ENCODE measurements at regions not wholly inside any gene's neighbourhood (a gene's known extent, or its start where the extent isn't known, plus 50 kb on each side); places are given as distances from the start of the nearest gene placed in this dataset.

DNA sequence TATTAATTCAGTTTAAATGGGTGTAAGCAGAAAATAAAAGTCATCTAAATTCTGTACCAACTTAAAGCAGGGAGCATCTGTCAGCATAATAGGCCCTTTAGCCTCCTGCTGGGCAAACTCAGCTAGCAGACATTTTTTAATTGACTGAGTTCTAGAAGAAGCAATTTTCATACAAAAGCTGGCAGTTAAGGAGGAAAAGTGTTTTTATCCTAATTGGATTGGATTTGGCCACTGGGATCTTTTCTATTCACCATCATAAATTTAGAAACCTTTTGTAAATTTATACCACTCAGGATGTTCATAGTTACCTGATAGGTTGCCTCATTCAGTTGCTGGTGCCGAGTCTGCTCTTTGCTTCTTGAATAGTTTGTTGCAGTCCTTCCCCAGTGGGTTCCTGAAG lies 262.7 kb upstream of the FSIP2 start:
- TF ChIP-seq POLR2A (IDR thresholded peaks at IDR 0.05), result no peak
- TF ChIP-seq, protein P1, sequence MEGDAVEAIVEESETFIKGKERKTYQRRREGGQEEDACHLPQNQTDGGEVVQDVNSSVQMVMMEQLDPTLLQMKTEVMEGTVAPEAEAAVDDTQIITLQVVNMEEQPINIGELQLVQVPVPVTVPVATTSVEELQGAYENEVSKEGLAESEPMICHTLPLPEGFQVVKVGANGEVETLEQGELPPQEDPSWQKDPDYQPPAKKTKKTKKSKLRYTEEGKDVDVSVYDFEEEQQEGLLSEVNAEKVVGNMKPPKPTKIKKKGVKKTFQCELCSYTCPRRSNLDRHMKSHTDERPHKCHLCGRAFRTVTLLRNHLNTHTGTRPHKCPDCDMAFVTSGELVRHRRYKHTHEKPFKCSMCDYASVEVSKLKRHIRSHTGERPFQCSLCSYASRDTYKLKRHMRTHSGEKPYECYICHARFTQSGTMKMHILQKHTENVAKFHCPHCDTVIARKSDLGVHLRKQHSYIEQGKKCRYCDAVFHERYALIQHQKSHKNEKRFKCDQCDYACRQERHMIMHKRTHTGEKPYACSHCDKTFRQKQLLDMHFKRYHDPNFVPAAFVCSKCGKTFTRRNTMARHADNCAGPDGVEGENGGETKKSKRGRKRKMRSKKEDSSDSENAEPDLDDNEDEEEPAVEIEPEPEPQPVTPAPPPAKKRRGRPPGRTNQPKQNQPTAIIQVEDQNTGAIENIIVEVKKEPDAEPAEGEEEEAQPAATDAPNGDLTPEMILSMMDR (IDR thresholded peaks at IDR 0.05), result no peak
- no peaks in the 10 kb centered on the region for H3K4me1 ChIP-seq
- no peaks in the 10 kb centered on the region for H3K36me3 ChIP-seq (replicated peaks in 1 of 2; ENCODE audit: insufficient read depth in 1 of 2, low read depth in 2 of 2)
- H3K27ac ChIP-seq, result no peak overlapping the region
- no peaks in the 10 kb centered on the region for H3K27me3 ChIP-seq
- H3K4me3 ChIP-seq, result no peak overlapping the region
- 38 to 59% methylated on average over 1 of the region's 1 CpG for WGBS, 2 donors
- no peak for DNase-seq
- no peaks in the 10 kb centered on the region for H3K9me3 ChIP-seq
- no peak for ATAC-seq
- intact Hi-C loops (cut with DNase I), result no loop called here

DNA sequence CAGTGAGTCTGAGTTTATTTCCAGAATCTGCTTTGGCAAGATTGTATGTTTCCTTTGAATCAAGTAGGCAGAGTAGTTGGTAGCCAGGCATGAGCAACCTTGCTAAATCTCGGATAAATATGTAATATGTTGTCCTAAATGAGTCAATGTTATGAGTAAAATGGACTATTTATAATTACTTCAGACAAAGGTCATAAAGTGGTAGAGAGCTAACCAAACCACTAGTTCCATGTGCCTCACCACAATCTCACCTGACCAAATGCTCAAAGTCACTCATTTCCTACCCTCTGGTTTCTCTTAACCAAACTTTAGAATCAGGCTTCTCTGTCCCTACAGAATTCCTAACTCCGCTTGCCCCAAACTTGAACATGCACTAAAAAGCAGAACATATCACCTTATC lies 261.2 kb upstream of the FSIP2 start:
- H3K27ac ChIP-seq, result no peak overlapping the region
- no peak overlapping the region for H3K4me3 ChIP-seq
- no peak for DNase-seq
- intact Hi-C loops (cut with DNase I), result no loop called here
- no peaks in the 10 kb centered on the region for H3K36me3 ChIP-seq (replicated peaks in 1 of 2; ENCODE audit: insufficient read depth in 1 of 2, low read depth in 2 of 2)
- H3K27me3 ChIP-seq, result no peaks in the 10 kb centered on the region
- ATAC-seq, result no peak
- no peaks in the 10 kb centered on the region for H3K9me3 ChIP-seq
- 70 to 77% methylated on average over 2 of the region's 2 CpGs for WGBS, 2 donors
- no peaks in the 10 kb centered on the region for H3K4me1 ChIP-seq
- no peak for TF ChIP-seq POLR2A (IDR thresholded peaks at IDR 0.05)

DNA sequence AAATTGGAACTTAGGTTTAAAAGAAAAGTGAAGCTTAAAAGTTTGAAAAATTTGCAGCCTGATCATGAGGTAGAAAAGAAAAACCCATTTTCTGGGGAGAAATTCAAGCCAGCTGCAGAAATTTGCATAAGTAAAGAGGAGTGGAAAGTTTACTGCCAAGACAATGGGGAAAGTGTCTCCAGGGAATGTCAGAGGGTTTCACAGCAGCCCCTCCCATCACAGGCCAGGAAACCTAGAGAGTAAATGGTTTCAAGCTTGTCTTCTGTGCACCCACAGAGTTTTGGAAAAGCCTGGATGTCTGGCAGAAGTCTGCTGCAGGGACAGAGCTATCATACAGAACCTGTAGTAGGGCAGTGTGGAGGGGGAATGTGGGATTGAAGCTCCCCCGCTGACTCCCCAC lies 254.0 kb upstream of the FSIP2 start:
- WGBS, 2 donors, result 89 to 93% methylated on average over 1 of the region's 1 CpG
- no peak overlapping the region for H3K27ac ChIP-seq
- no peaks in the 10 kb centered on the region for H3K27me3 ChIP-seq
- TF ChIP-seq, protein P1 (IDR thresholded peaks at IDR 0.05), result no peak
- no peak for TF ChIP-seq POLR2A (IDR thresholded peaks at IDR 0.05)
- intact Hi-C loops (cut with DNase I), result no loop called here
- H3K36me3 ChIP-seq (replicated peaks in 1 of 2; ENCODE audit: insufficient read depth in 1 of 2, low read depth in 2 of 2), result no peaks in the 10 kb centered on the region
- ATAC-seq, result no peak
- DNase-seq, result no peak
- H3K4me1 ChIP-seq, result no peaks in the 10 kb centered on the region
- H3K4me3 ChIP-seq, result no peak overlapping the region
- H3K9me3 ChIP-seq, result no peaks in the 10 kb centered on the region

DNA sequence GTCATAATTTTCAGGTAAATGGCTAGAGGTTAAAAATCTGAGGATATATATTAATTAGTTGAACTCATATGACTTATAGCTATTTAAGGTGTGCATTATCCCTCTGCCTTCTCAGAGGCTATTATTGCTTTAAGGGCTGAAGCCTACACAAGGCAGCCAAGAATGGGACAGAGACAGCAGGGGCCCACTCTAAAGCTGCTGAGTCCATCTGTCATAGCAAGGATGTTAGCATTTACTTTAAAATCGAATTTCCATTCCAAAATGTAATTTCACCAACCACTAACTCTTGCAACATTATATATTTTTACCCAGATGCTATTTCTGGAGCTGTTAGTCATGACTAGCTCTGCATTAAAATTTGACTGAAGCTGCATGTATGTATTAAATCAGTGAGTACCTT lies 236.3 kb upstream of the FSIP2 start:
- H3K4me3 ChIP-seq, result no peak overlapping the region
- no peak for ATAC-seq
- intact Hi-C loops (cut with DNase I), result no loop called here
- peaks cover 0 to 5% (median 0%) of the 10 kb centered on the region in 3 donors for H3K9me3 ChIP-seq
- no peak for DNase-seq
- H3K27me3 ChIP-seq, result no peaks in the 10 kb centered on the region
- no peaks in the 10 kb centered on the region for H3K36me3 ChIP-seq (replicated peaks in 1 of 2; ENCODE audit: insufficient read depth in 1 of 2, low read depth in 2 of 2)
- no peaks in the 10 kb centered on the region for H3K4me1 ChIP-seq
- WGBS, 2 donors, result 11 to 29% methylated on average over 1 of the region's 1 CpG
- TF ChIP-seq POLR2A (IDR thresholded peaks at IDR 0.05), result no peak
- TF ChIP-seq, protein P1 (IDR thresholded peaks at IDR 0.05), result no peak
- no peak overlapping the region for H3K27ac ChIP-seq

DNA sequence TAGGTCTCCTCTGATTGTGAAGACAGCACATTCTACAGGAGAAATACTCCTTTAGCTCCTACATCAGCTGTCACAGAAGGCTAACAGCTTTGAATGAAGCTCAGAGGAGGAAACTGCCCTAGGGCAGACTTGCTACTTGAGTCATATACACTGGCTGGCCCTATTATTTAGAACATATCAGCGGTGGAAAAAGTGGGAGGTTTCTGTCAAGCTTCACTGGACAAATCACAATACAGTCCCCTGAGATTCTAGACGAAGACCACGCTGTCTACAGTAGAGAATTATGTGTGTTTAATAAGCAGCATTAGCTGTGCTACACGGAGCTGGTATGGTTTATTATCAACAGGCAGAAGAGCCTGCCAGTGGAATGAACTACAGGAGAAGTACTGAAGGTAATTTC lies 230.9 kb upstream of the FSIP2 start:
- Histone ChIP-seq H3K9me3 (peaks cover 0 to 6% (median 0%) of the 10 kb centered on the region in 3 donors), H3K4me1 (no peaks in the 10 kb centered on the region), H3K27me3 (no peaks in the 10 kb centered on the region), H3K36me3 (replicated peaks in 1 of 2; ENCODE audit: insufficient read depth in 1 of 2, low read depth in 2 of 2) (no peaks in the 10 kb centered on the region), H3K27ac (no peak overlapping the region), H3K4me3 (no peak overlapping the region)
- TF ChIP-seq POLR2A (IDR thresholded peaks at IDR 0.05), result no peak
- TF ChIP-seq, protein P1 (IDR thresholded peaks at IDR 0.05), result no peak
- WGBS, 2 donors, result 42 to 60% methylated on average over 4 of the region's 4 CpGs
- intact Hi-C loops (cut with DNase I), result no loop called here
- DNase-seq, result no peak
- ATAC-seq, result no peak

Measured in body of pancreas (tissue), 4 donors.